Astrocyte (in vitro differentiated cells and primary cell): ENCODE measurements at regions not wholly inside any gene's neighbourhood (a gene's known extent, or its start where the extent isn't known, plus 50 kb on each side); places are given as distances from the start of the nearest gene placed in this dataset.

Experiments used
- CTCF ChIP-seq: IDR thresholded peaks from 2 replicates; pipeline ENCODE4 v1.5.1; 2011; ENCODE audit warnings: low read depth, mild to moderate bottlenecking, inconsistent platforms, low read length, moderate library complexity; ENCODE audit not compliant: insufficient read depth
- EZH2 ChIP-seq: IDR thresholded peaks from 2 replicates; pipeline ENCODE4 v1.6.1; 2012; ENCODE audit warnings: mild to moderate bottlenecking, low read length, inconsistent platforms; ENCODE audit not compliant: insufficient read depth

DNA sequence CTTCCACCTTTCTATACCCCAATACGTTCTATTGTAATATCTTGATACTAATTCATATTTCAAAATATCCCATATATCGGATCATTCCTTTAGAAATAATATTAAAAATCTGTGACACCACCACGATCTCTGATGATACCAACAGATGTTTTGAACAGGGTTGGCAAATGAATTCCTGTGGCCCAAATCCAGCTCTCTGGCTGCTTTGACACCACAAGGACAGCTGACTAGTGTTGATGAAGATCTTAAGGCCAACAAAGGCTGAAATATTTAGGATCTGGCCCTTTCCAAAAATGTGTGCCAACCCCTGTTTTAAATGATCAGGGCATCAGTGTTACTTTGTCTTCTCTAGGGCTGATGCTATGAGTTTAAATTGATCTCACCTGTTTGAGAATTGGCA lies 380.7 kb upstream of the PFKP start:
- TF ChIP-seq CTCF (no peak), EZH2 (no peak)
